NCI-H748 (cell line): ENCODE measurements at regions not wholly inside any gene's neighbourhood (a gene's known extent, or its start where the extent isn't known, plus 50 kb on each side); places are given as distances from the start of the nearest gene placed in this dataset.

Experiments used
- DNase-seq: peaks from one replicate; lab custom pipeline; 2025; ENCODE audit not compliant: unreplicated experiment; lab: John Stamatoyannopoulos, UW

- DNase-seq: no peak
These were observed 476.5 kb downstream of the GPAM start for GRCh38 chr10:111707076-111707475.

GRCh38 chr10:111709603-111710002 is 474.0 kb downstream of the GPAM start:
- DNase-seq: no peak

GRCh38 chr10:111716032-111716431 is 467.5 kb downstream of the GPAM start:
- no peak for DNase-seq

- no peak for DNase-seq
These were observed 459.4 kb downstream of the GPAM start for GRCh38 chr10:111724121-111724520.

- no peak for DNase-seq
These were observed 458.5 kb downstream of the GPAM start for GRCh38 chr10:111725050-111725449.

- DNase-seq: no peak
These were observed 451.3 kb downstream of the GPAM start for GRCh38 chr10:111732166-111732785.

- no peak for DNase-seq
These were observed 444.3 kb downstream of the GPAM start for GRCh38 chr10:111739125-111739873.

- no peak for DNase-seq
These were observed 443.8 kb downstream of the GPAM start for GRCh38 chr10:111739874-111740139.

- DNase-seq: no peak
These were observed 437.6 kb downstream of the GPAM start for GRCh38 chr10:111745982-111746381.

- DNase-seq: no peak
These were observed 435.8 kb downstream of the GPAM start for GRCh38 chr10:111747751-111748150.

- DNase-seq: no peak
These were observed 435.4 kb downstream of the GPAM start for GRCh38 chr10:111748184-111748583.

- DNase-seq: no peak
These were observed 433.3 kb downstream of the GPAM start for GRCh38 chr10:111750165-111750849.

GRCh38 chr10:111756217-111757061 is 427.1 kb downstream of the GPAM start:
- peak; percentile 50 for DNase-seq

GRCh38 chr10:111758593-111758992 is 425.0 kb downstream of the GPAM start:
- no peak for DNase-seq

- no peak for DNase-seq
These were observed 421.5 kb downstream of the GPAM start for GRCh38 chr10:111762114-111762513.

- DNase-seq: no peak
These were observed 418.3 kb downstream of the GPAM start for GRCh38 chr10:111765216-111765615.

GRCh38 chr10:111766464-111766863 is 417.1 kb downstream of the GPAM start:
- DNase-seq: no peak

- no peak for DNase-seq
These were observed 415.9 kb downstream of the GPAM start for GRCh38 chr10:111767661-111768060.

- no peak for DNase-seq
These were observed 409.6 kb downstream of the GPAM start for GRCh38 chr10:111773950-111774349.

GRCh38 chr10:111774486-111774885 is 409.1 kb downstream of the GPAM start:
- no peak for DNase-seq

- no peak for DNase-seq
These were observed 399.1 kb downstream of the GPAM start for GRCh38 chr10:111784436-111784835.
